ENCODE measurements at regions not wholly inside any gene's neighbourhood (a gene's known extent, or its start where the extent isn't known, plus 50 kb on each side); places are given as distances from the start of the nearest gene placed in this dataset.
"Not testable (repeated sequence)": the region's sequence is repeated elsewhere in the genome, so short reads cannot be mapped to it uniquely, and the experiment has no call there.

DNA sequence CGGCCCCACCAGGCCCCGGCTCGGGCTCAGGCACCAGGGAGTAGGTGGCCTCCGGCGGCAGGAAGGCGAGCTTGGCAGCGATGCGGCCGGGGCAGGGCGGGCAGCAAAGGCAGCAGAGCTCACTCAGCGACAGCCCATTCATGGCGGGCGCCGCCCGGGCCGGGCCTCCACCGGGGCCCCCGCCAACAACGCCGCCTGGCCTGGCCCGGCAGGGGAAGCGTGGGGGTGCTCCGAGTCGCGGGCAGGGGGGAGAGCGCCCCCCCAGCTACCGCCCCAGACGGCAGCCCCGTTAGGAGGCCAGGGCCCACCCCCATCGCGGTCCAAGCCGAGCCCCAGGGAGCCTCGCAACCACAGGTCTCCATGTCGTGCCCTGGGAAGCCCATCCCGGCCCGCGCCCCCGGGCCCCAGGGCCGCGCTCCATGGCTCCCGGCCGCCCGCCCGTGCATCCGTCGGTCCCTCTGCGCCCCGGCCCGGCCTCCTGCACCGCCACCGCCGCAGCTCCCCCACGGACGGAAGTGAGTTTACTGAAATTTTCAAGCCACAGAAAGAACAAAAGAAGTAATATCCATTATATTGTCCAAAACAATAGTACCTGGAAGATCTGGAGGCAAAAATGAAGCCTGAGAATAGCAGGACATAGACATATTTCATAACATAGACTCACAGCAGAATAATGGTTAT is 126.6 kb upstream of the VPREB1 start:
- DNase-seq: not testable (repeated sequence)

DNA sequence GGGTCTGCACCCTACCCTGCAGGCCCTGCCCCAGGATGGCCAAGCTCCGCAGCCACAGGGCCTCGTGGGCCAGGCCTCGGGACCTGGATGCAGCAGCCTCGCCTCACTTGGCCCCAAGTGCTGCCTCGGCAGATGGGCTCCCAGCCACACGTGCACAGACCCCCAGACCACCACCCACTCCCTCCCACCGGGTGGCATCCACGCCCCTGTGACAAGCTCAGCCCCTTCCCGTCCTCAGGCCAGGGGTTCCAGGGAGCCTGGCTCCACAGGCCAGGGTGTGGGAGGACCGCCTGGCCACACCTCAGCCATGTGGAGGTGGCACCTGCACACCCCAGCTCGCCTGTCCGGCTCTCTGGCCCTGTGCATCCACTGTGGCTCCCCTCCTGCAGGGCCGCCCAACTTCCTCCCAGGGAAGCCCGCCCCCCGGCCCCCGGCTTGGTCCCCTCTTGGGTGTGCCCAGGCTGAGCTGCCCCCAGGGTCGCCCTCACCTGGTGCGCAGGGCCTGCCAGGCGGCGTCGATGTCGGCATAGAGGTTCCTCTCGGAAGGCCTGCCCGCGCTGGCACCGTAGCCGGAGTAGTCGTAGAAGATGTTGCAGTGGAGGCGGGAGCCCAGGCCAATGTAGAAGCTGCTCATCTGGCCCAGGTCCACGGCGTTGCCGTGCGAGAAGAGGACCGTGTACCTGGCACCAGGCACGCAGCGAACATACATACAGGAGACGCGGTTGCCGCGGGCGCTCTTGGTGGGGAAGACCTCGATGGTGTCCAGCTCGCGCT is 127.4 kb upstream of the VPREB1 start:
- DNase-seq: not testable (repeated sequence)

DNA sequence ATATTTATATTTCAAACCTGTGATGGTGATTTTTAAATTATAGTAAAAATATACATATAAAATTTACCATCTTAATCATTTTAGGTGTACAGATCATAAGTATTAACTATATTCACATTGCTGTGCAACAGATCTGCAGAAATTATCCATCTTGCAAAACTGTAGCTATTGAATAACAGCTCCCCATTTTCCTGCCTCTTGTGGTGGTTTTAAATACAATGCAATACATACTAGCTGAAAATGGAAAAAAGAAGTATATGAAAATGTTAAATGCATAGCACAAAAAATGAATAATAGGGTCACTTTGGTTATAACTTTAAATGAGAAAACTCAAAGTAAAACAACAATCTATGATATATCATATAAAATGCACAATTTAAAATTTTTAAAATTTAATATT is 130.9 kb upstream of the VPREB1 start:
- DNase-seq: no peak

DNA sequence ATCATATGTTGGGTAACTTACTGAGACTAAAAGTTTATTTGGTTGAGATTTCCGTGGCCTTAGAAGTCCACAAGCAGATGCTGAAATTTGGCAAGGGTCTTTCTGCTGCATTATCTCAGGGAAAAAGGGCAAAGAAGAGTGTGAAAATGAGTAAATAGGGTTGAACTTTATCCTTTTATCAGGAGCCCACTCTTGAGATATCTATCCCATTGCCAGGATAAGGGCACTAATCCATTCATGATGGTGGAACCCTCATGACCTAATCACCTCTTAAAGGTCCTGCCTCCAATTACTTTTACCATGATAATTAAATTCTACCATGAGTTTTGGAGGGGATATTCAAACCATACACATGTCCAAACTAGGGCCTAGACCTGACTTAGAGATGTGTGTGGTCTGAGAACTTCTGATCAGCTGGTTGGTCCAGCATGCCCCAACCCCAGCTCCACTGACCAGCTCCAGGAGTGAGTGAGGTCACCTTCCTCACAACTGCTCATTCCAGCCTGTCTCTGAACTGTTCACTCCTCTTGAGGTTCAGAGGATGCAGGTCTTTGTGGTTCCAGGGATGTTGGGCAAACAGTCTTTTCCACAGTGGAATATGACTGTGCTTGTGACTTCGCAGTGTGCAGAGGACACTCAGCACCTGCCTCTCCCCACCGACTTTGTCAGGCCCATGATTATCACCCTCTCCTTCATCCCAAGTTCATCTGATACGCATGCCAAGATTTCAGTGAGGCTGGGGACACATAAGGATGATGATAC is 130.1 kb upstream of the TOP3B start:
- no peak for DNase-seq

DNA sequence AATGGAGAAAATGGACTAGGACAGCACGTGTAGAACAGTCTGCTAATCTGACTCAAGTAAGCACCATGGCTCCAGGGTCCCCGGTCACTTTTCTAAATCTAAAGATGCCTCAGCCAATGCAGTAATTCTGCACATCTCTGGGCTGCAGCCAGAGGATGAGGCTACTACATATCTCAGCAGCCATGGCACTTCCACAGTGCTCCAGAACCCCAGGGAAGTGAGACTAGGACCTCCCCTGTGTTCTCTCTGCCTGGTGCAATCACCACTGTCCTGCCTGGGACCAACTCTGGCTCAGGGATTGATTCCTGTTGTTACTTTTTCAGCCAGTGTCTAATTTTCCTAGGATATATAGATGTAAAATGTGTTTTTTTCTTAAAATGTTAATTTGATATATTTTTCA is 129.4 kb upstream of the TOP3B start:
- DNase-seq: no peak

DNA sequence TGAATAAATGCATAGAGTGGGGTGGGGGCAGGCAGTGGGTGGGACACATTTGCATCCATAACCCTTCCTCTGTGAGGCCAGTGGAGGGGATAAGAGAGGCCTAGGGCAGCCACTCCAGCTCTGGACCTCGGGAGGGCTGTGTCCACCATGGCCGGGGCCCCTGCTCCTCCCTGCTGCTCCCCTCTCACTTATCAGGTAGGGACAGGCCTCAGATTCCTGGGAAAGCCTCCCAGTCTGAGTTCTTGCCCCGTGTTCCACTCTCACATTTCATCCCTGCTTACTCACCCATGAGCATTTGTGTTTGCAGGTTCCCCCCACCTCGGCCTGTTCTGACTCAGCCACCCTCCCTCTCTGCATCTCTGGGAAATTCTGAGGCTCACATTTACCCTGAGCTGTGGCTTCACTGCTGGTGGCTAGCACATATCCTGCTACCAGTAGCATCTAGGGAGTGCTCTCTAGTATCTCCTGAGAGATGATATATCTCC is 128.7 kb upstream of the TOP3B start:
- no peak for DNase-seq

DNA sequence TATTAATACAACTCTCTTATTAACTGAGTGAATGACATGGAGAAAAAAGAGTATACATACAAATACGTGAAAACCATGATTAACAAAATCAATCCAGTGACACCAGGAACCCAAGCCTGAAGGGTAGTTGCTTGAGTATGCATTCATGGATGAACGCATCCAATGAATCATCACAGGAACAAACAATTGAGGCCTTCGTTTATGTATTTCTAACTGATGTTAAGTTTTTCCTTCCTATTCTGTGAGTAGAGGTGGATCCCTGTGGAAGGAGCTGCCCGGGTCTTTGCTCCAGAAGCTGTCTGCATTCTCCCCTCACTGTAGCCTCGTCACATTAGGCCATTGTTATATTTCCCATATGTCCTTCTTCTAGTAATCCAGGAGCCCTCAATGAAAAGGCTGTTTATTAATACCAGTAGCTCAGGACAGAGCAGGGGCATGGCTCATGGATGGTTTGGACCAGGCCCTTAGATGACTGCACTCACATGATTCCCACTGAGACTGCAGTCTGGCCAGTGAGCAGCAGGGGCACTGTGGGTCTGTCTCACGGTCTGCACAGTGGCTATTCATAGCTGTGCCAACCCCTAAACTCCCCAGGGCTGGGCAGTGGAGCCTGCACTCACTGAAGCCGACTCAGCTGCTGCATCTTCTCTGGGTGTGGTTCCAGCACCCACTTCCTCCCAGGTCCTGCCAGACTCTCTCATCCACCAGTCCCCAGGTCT is 128.1 kb upstream of the TOP3B start:
- no peak for DNase-seq

DNA sequence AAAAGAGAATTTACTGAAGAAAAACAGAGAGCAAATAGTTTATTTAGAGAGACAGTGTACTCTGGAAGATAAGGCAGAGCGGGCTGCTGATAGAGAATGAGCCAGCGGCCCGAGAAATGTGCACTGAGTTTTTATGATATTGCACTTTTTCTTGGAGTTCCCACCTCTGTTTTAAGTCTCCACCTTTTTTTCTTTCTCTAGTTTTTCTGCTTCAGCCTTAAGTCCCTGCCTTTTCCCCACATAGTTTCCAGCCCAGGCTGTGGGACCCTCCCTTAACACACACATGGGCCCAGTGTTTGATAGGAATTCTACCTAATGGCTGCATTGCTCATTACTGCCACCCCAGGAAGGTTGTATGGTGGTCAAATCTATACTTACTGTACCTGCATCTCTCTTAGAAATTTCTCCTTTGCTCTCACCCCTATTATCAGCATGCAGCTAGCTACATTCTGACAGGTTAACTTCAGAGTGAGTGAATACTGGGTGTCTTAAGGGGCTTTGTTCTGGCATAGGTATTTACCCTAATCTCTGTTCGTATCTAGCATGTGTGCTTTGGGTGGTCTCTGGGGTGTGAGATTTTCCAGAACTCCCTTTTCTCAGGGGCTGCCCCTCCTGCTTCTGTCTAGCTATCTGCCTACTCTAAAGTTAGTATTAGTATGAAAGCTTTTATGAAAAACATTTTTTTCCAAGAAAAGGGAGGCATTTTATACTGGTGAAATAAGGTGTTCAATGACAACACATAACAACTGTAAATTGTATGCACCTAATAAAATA is 127.3 kb upstream of the TOP3B start:
- no peak for DNase-seq

DNA sequence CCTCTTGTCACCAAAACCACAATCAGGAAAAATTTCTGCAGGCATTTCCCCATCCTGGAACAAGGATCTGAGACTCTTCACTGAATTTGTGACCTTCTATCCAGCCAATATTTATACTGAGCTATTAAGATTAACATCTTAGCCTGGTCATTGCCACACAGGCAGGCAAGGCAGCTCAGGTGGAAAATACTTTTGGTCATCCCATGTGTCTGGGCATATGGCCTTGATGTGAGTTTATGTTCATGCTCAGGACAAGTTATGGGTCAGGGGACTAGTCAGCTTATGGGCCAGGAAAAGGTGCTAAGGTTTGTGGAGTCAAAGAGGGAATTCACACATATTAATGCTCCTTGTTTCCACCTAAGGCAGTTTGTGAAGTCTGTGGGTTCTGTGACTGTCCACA is 124.3 kb upstream of the TOP3B start:
- DNase-seq: no peak

DNA sequence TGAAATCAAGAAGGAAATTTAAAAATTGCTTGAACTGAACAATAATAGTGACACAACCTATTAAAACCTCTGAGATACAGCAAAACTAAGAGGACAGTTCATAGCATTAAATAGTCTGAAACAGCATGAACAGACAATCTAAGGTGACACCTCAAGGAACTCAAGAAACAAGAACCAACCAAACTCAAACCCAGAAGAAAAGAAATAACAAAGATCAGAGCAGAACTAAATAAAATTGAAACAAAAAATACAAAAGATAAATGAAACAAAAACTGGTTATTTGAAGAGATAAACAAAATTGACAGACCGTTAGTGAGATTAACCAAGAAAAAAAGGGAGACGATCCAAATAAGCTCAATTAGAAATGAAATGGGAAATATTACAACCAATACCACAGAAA is 122.8 kb upstream of the TOP3B start:
- no peak for DNase-seq

DNA sequence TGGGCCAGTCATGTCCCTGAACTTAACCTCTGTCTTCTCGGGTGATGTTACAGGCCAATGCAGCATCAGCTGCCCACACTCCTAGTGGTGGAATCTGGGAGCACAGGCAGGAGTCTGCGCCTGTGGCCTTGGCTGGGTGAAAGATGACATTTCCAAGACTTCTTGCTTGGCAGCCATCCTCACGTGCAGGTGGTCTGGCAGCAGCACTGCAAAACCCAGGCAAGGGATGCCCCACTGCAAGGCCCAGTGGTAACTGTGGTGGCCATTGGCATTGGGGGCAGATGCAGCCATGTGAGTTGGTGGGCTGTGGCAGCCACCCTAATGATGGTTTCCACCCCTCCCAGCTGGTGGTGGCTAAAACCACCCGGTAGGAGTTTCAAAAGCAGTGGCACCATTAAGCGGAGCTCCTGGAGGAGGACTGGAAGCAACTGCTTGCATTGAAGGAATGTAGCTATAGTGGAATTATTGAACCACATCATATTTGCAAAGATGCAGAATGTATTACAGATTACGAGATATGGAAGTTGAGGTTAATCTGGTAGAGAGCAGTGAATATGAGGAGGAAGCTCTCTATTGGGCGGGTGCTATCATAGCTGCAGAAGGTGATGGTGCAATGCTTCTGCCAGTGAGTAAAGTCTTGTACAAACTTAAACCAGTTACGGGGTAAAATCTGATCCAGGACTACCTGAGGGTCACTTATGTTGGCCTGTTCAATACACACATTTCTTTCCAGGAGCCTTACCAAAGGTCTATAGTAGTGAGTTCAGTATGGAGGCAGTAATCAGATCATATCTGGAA is 120.7 kb upstream of the TOP3B start:
- no peak for DNase-seq

DNA sequence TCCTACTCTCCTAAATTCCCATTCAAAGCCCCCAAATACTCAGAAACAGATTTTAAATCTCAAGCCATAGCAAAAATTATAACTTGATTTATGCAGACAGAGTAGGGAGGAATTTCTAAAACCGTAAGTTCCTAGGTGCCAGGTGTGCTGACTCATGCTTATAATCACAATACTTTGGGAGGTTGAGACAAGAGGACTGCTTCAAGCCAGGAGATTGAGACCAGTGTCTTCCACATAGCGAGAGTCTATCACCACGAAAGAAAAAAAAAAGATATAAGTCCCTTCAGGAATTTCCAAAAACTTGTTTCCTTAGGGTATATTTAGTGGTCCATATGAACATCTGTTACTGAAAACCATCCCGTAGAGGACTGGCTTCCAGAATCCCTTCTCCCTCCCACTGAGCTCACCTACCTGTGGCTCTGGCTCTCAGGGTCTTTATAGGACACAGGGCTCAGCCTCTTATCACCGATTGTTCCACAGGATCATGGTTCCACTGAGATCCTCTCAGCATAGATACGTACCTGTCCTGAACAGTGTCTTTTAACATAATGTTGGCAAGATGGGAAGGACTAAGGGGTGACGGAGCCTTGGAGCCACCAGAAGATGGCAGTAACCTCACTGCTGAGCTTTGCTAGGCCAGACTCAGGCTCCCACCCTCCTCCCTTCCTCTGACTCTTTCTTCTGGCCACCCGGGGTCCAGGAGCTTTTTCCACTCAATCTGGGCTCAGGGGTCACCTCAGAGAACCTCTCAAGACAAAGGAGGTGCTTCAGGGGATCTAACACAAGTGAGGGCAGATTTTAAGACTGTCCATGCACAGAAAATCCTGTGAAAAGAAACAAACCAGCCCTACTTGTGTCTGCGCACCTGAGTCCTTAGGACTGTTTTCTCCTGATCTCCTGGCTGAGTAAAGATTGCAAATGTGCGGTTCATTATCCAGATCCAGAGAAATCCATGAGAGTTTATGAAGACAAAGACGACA is 117.5 kb upstream of the TOP3B start:
- no peak for DNase-seq

DNA sequence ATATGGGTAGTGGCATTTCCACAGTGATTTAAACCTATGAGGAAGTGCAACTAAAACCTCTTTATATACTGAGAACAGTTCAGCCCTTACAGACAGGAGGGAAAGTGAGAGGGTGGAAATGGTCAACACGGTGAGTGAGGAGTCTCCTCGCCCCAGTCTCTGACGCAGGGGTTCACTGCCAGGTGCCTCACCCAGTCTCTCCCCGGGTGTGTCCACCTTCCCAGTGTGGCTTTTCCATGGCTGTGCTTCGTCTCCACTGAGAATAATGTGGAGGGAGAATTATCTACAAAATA is 116.6 kb upstream of the TOP3B start:
- DNase-seq: no peak

DNA sequence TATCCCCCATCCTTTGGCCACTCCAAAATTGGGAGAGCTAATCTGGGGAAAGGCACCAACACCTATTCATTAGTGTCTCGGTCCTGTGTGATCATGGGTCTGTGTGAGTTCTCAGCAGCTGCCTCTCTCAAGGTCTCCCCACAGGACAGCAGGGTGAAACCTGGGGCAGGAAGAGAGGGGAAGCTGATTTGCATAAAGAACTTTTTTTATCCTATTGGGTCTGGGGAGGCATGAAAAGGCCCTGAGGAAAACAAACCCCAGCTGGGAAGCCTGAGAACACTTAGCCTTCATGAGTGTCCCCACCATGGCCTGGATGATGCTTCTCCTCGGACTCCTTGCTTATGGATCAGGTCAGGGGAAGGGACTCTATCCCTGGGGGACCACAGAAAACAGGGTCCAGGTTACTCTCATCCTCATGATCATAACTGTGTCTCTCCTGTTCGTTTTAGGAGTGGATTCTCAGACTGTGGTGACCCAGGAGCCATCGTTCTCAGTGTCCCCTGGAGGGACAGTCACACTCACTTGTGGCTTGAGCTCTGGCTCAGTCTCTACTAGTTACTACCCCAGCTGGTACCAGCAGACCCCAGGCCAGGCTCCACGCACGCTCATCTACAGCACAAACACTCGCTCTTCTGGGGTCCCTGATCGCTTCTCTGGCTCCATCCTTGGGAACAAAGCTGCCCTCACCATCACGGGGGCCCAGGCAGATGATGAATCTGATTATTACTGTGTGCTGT is 116.0 kb upstream of the TOP3B start:
- DNase-seq: no peak

DNA sequence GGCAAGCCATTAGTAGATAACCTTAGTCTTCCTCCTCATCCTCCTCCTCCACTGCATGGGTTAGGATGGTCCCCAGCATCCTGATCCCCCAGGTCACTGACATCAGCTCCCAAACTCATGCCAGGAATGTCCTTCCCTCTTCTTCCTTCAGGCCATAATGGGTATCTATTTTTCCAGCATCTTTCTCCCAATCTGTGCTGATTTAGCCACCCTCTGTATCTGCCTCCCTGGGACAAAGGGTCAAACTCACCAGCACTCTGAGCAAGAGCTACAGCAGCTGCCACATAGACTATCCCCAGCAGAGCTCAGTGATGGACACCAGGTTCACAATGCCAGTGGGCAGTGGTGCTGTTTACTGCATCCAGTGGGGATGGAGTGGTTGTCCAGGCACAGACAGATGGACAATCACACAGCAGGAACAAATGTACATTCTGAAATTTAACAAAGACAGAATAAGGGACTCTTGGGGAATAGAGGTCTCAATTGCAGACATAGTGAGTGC is 115.2 kb upstream of the TOP3B start:
- DNase-seq: no peak

DNA sequence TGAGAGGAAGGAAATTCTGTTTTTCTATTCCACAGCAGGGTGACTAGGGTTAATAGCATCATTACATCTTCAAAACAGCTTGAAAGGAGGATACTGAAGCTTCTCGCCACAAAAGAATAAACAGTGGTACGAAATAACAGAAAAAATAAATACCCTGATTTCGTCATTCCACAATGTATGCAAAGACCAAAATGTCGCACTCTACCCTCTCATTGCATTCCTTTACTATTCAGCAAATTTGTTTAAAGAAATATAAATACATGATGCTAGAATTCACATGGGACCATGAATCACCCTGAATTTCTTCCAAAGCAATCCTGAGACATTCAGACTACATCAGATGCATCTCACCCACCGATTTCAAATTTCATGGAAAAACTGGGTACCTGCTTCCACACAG is 112.3 kb upstream of the TOP3B start:
- no peak for DNase-seq

DNA sequence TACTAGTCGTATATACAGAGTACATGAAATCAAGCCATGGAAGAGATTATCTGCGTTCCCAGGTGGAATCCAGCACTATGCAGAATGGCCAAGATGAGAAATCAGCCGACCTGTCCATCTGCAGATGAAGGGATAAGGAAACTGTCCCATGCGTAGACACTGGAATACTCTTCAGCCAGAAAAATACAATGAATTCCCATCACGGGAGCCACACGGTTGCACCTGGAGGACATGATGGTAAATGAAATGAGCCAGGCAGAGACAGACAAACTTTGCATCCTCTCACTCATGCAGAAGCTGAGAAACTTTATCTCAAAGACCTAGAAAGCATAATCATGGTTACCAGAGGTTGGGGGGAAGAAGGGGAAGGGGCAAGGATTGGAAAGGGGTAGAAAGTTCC is 111.9 kb upstream of the TOP3B start:
- DNase-seq: no peak

DNA sequence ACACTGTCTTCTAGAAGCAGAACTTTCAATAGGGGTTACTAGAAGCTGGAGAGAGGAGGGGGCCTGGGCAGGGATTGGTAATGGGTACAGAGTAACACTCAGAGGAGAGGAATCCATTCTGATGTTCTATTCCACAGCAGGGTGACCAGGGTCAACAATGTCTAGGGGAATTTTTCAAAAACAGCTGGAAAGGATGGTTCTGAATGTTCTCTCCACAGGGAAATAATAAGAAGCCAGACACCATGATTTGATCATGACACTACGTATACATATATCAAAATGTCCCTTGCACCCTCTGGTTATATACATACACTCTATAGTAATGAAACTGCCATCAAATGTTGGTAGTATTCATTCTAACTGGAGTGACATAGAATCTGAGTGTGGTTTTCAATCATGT is 111.2 kb upstream of the TOP3B start:
- DNase-seq: no peak

DNA sequence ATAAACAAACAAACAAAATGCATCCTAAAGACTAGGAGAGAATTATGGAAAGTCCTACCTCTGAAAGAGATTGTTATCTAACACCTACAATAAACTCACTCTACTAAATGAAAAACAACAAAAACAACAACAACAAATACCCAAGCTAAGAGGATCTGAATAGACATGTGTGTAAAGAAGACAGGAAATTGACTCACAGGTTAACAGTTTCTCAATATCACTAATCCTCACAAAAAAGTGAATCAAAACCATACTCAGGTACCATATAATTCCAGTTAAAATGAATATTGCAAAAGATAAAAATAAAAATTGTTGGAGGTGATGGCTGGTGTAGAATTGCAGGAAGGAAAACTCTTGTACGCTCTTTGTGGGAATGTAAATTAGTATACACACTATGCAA is 110.4 kb upstream of the TOP3B start:
- DNase-seq: no peak
